Smooth muscle cell (in vitro differentiated cells): ENCODE measurements at regions not wholly inside any gene's neighbourhood (a gene's known extent, or its start where the extent isn't known, plus 50 kb on each side); places are given as distances from the start of the nearest gene placed in this dataset.

Experiments used
- DNase-seq: peaks from one replicate; lab custom pipeline; 2025; ENCODE audit not compliant: unreplicated experiment; lab: John Stamatoyannopoulos, UW
- H2AFZ ChIP-seq: fragments of 200-600 bp; sonication (generic); 2 replicates; pipeline ENCODE4 v1.6.0; 2016; ENCODE audit warnings: antibody characterized with exemption, low read depth, mild to moderate bottlenecking
- H3F3A ChIP-seq: fragments of 200-600 bp; sonication (generic); 2 replicates; pipeline ENCODE4 v1.6.0; 2017; ENCODE audit warnings: antibody characterized with exemption, low read depth
- H3K27ac ChIP-seq: fragments of 200-600 bp; sonication (generic); 2 replicates; pipeline ENCODE4 v1.5.1; 2016; ENCODE audit warnings: low read depth, mild to moderate bottlenecking
- H3K27me3 ChIP-seq: fragments of 200-600 bp; sonication (generic); 2 replicates; pipeline ENCODE4 v1.6.1; 2016; ENCODE audit warnings: low read depth, mild to moderate bottlenecking
- H3K36me3 ChIP-seq: fragments of 200-600 bp; sonication (generic); 2 replicates; pipeline ENCODE4 v1.5.1; 2016; ENCODE audit warnings: low read depth
- H3K4me1 ChIP-seq: fragments of 200-600 bp; sonication (generic); 2 replicates; pipeline ENCODE4 v1.5.1; 2016; ENCODE audit warnings: low read depth
- H3K4me2 ChIP-seq: fragments of 200-600 bp; sonication (generic); 2 replicates; pipeline ENCODE4 v1.6.0; 2016; ENCODE audit warnings: mild to moderate bottlenecking
- H3K4me3 ChIP-seq: fragments of 200-600 bp; sonication (generic); 2 replicates; pipeline ENCODE4 v1.5.1; 2016; ENCODE audit warnings: mild to moderate bottlenecking
- H3K79me2 ChIP-seq: fragments of 200-600 bp; sonication (generic); 2 replicates; pipeline ENCODE4 v1.6.0; 2016; ENCODE audit warnings: low read depth, mild to moderate bottlenecking
- H3K9ac ChIP-seq: fragments of 200-600 bp; sonication (generic); 2 replicates; pipeline ENCODE4 v1.6.0; 2016; ENCODE audit warnings: low read depth
- H3K9me3 ChIP-seq: fragments of 200-600 bp; sonication (generic); replicated peaks from 2 replicates; pipeline ENCODE4 v1.5.1; 2016; ENCODE audit warnings: low read depth
- H4K20me1 ChIP-seq: fragments of 200-600 bp; sonication (generic); 2 replicates; pipeline ENCODE4 v1.6.0; 2016; ENCODE audit warnings: low read depth
- WGBS: methylation state at CpG from one replicate; pipeline ENCODE4 v1.1.7; 2016; ENCODE audit warnings: low lambda C conversion rate; 5-methylcytosine and 5-hydroxymethylcytosine counted together
- TF ChIP-seq, protein P1 (sequence below): fragments of 200-600 bp; sonication (generic); IDR thresholded peaks from 2 replicates; pipeline ENCODE4 v1.5.1; 2017; ENCODE audit warnings: borderline replicate concordance, mild to moderate bottlenecking, antibody characterized with exemption; ENCODE audit not compliant: insufficient read depth, poor library complexity, severe bottlenecking

DNA sequence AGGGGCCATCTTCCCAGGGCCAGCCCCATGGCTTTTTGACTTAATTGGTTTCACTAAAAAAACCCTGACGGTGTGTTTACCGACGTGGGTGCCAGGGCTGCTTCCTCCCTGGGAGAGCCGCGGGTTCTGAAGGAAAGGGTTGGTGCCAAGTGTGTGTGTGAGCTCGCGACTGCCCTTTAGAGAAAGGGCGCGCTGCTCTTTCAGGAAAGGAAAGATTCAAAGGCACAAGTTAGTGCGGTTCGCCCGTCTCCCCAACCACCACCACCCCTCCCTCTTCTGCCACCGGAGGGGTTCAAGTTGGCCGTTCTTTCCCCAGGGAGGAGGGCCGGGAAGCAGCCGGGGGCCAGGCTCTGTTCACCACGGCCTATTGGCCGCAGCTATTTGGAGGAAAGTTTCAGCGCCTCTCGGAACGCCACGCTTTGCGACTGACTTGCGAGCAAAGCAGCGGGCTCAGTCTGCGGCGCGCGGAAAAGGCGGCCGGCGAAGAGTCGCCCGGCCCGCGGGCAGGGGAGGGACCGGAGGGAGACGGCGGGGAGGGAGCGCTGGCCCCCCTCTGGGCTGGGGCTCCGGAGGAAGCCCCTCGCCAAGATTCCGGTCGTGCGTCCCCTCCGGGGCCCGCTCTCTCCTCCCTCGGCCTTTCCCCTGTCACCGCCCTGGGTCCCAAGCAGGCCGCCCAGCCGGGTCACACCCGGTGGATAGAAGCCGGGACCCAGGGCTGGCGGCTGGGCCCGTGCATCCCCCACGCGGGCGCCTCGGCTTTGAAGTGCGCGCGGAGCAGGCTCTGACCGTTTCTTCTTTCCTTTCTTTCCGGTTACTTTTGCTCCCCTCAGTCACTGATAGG lies 165.9 kb upstream of the PPP1R3A start:
- Histone ChIP-seq H3K9ac (no peak overlapping the region), H3K4me1 (peaks cover 22% of the 10 kb centered on the region), H3K4me3 (peak overlapping the region; percentile 58), H3K27me3 (peaks cover 89% of the 10 kb centered on the region), H4K20me1 (no peaks in the 10 kb centered on the region), H3K79me2 (no peaks in the 10 kb centered on the region), H3K27ac (no peak overlapping the region), H2AFZ (peak overlapping the region; percentile 80), H3K9me3 (no peaks in the 10 kb centered on the region), H3F3A (no peaks in the 10 kb centered on the region), H3K36me3 (no peaks in the 10 kb centered on the region), H3K4me2 (peak overlapping the region; percentile 95)
- TF ChIP-seq, protein P1, sequence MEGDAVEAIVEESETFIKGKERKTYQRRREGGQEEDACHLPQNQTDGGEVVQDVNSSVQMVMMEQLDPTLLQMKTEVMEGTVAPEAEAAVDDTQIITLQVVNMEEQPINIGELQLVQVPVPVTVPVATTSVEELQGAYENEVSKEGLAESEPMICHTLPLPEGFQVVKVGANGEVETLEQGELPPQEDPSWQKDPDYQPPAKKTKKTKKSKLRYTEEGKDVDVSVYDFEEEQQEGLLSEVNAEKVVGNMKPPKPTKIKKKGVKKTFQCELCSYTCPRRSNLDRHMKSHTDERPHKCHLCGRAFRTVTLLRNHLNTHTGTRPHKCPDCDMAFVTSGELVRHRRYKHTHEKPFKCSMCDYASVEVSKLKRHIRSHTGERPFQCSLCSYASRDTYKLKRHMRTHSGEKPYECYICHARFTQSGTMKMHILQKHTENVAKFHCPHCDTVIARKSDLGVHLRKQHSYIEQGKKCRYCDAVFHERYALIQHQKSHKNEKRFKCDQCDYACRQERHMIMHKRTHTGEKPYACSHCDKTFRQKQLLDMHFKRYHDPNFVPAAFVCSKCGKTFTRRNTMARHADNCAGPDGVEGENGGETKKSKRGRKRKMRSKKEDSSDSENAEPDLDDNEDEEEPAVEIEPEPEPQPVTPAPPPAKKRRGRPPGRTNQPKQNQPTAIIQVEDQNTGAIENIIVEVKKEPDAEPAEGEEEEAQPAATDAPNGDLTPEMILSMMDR, result no peak
- no peak for DNase-seq
- WGBS, result 1% methylated on average over 51 of the region's 64 CpGs

DNA sequence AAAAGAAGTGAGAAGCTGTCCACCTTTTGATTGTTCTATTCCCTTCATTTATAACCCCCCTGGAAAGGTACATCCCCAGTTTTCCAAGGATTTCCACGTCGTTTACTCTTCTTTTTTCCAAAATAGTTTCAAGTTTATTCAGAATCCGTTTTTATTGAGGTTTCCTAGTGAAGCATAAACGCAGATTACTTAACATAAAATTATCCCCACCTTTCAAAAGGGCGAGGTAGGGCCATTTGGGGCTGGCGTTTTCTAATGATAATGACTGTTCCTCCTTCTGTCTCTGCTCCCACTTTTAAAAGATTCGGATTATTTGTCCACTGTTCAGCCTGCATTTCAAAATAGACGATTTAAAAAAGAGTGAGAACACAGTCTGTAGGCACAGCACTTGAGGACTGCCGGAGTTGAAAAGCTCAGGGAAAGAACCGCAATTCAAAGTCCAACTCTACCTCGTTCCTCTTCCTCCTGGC lies 165.2 kb upstream of the PPP1R3A start:
- Histone ChIP-seq H3K27ac (no peak overlapping the region), H3F3A (no peaks in the 10 kb centered on the region), H3K9ac (no peak overlapping the region), H3K36me3 (no peaks in the 10 kb centered on the region), H3K27me3 (peaks cover 89% of the 10 kb centered on the region), H3K4me3 (peak overlapping the region; percentile 58), H3K9me3 (no peaks in the 10 kb centered on the region), H3K79me2 (no peaks in the 10 kb centered on the region), H3K4me1 (peaks cover 22% of the 10 kb centered on the region), H3K4me2 (peak overlapping the region; percentile 95), H4K20me1 (no peaks in the 10 kb centered on the region), H2AFZ (peak overlapping the region; percentile 81)
- DNase-seq, result no peak
- 6% methylated on average over 11 of the region's 11 CpGs for WGBS
- TF ChIP-seq, protein P1, result no peak

DNA sequence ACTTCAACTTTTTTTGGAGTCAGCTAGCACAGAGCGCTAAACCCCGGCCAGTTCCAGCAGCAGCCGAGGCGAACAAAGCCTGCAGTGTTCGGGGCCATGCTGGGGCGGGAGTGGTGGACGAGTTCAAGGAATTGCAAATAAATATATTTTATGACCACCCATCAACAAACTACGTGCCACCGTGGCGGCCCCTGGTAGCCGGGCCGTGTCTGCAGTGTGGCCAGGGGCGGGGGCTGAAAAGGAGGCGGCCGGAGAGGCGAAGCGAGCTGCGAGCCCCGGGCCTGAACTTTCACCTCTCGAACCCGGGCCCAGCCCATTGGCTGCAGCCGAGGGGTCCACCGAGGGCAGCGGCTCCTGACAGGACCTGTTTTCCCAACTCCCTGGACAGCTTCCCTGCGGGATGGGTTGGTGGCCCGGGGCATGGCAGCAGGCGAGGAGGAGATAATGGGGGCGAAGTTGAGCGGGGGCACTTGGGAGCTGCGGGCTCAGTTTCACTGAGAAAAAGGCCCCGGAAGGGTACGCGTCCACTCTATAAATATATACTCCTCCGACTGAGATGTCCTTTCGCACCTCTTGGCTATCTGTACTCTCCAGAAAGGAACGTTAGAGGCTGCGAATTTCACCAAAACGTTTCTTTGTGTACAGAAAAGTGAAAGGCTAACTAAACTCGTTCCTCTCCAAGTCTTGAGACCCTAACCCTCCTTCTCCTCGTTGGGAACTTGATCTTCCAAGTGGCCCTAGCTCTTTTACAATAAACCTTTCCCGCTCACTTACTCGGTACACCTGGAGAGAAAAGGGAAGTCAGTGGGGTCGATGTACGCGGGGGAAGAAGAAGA lies 164.6 kb upstream of the PPP1R3A start:
- H3K27ac ChIP-seq, result no peak overlapping the region
- no peak for DNase-seq
- TF ChIP-seq, protein P1, result no peak
- H3K4me2 ChIP-seq, result peak overlapping the region; percentile 95
- peaks cover 22% of the 10 kb centered on the region for H3K4me1 ChIP-seq
- no peaks in the 10 kb centered on the region for H4K20me1 ChIP-seq
- H3K4me3 ChIP-seq, result peak overlapping the region; percentile 58
- no peak overlapping the region for H3K9ac ChIP-seq
- no peaks in the 10 kb centered on the region for H3K79me2 ChIP-seq
- no peaks in the 10 kb centered on the region for H3K9me3 ChIP-seq
- WGBS, result 4% methylated on average over 45 of the region's 45 CpGs
- H2AFZ ChIP-seq, result peak overlapping the region; percentile 81
- H3K36me3 ChIP-seq, result no peaks in the 10 kb centered on the region
- H3K27me3 ChIP-seq, result peaks cover 88% of the 10 kb centered on the region
- no peaks in the 10 kb centered on the region for H3F3A ChIP-seq
